Activated naive CD4-positive, alpha-beta T cell treated with anti-CD3 and anti-CD28 coated beads, Interleukin-2, amount 50 U/mL, for 72 hours (primary cell): ENCODE measurements at regions not wholly inside any gene's neighbourhood (a gene's known extent, or its start where the extent isn't known, plus 50 kb on each side); places are given as distances from the start of the nearest gene placed in this dataset.
"Not testable (repeated sequence)": the region's sequence is repeated elsewhere in the genome, so short reads cannot be mapped to it uniquely, and the experiment has no call there.

Experiments used
- ATAC-seq, 2 donors: fragments of 150-1000 bp; cut with Tn5 transposase; 2 replicates each; pipeline ENCODE4 v1.10.0; 2021; ENCODE audit warnings: mild to moderate bottlenecking in 2 of 2, moderate library complexity in 2 of 2
- DNase-seq, 2 donors: peaks; one replicate each; pipeline ENCODE4 v3.0.0; 2021 to 2022; ENCODE audit warnings: low spot score in 2 of 2
- H3K27ac Mint-ChIP-seq, 2 donors: one replicate each; pipeline ENCODE4 v1.8.0; 2022; ENCODE audit warnings: mild to moderate bottlenecking in 2 of 2, mixed read lengths in 2 of 2
- H3K36me3 Mint-ChIP-seq, 2 donors: one replicate each; pipeline ENCODE4 v1.8.0; 2022; ENCODE audit warnings: mixed read lengths in 2 of 2
- H3K9me3 Mint-ChIP-seq, 2 donors: one replicate each; pipeline ENCODE4 v1.8.0; 2022; ENCODE audit warnings: mixed read lengths in 2 of 2

GRCh38 chr4:188620608-188621007 lies 481.4 kb downstream of the TRIML1 start:
- Mint-ChIP-seq H3K36me3 (no peaks in the 10 kb centered on the region), H3K27ac (no peak overlapping the region), H3K9me3 (peaks cover 11 to 21% of the 10 kb centered on the region in 2 donors)
- no peak for DNase-seq
- ATAC-seq, result no peak

GRCh38 chr4:188623314-188623854 lies 484.1 kb downstream of the TRIML1 start:
- DNase-seq (no peak), ATAC-seq (no peak)
- Mint-ChIP-seq H3K9me3 (peaks cover 15 to 35% of the 10 kb centered on the region in 2 donors), H3K27ac (no peak overlapping the region), H3K36me3 (peaks cover 4 to 6% of the 10 kb centered on the region in 2 donors)

GRCh38 chr4:188624370-188624769 lies 485.1 kb downstream of the TRIML1 start:
- ATAC-seq (no peak), DNase-seq (no peak)
- Mint-ChIP-seq H3K27ac (no peak overlapping the region), H3K36me3 (peaks cover 4 to 6% of the 10 kb centered on the region in 2 donors), H3K9me3 (peaks cover 13 to 30% of the 10 kb centered on the region in 2 donors)

GRCh38 chr4:188627892-188628291 lies 488.7 kb downstream of the TRIML1 start:
- no peak overlapping the region for H3K27ac Mint-ChIP-seq
- peaks cover 20 to 31% of the 10 kb centered on the region in 2 donors for H3K9me3 Mint-ChIP-seq
- DNase-seq (no peak), ATAC-seq (no peak)
- H3K36me3 Mint-ChIP-seq, result peaks cover 11 to 18% of the 10 kb centered on the region in 2 donors

- ATAC-seq, result no peak
- no peak for DNase-seq
- H3K27ac Mint-ChIP-seq, result no peak overlapping the region
- no peaks in the 10 kb centered on the region for H3K36me3 Mint-ChIP-seq
- peaks cover 5 to 12% of the 10 kb centered on the region in 2 donors for H3K9me3 Mint-ChIP-seq
Measured at GRCh38 chr4:188639479-188640100, 500.3 kb downstream of the TRIML1 start.

- DNase-seq (no peak), ATAC-seq (no peak)
- H3K27ac Mint-ChIP-seq, result no peak overlapping the region
- H3K9me3 Mint-ChIP-seq, result peaks cover 10 to 23% of the 10 kb centered on the region in 2 donors
- no peaks in the 10 kb centered on the region for H3K36me3 Mint-ChIP-seq
Measured at GRCh38 chr4:188647820-188648370, 508.7 kb downstream of the TRIML1 start.

GRCh38 chr4:188649635-188650034 lies 510.4 kb downstream of the TRIML1 start:
- Mint-ChIP-seq H3K27ac (no peak overlapping the region), H3K9me3 (peaks cover 13 to 26% of the 10 kb centered on the region in 2 donors), H3K36me3 (no peaks in the 10 kb centered on the region)
- DNase-seq, result no peak
- no peak for ATAC-seq

GRCh38 chr4:188650516-188650915 lies 511.3 kb downstream of the TRIML1 start:
- DNase-seq (no peak), ATAC-seq (no peak)
- Mint-ChIP-seq H3K9me3 (peaks cover 15 to 28% of the 10 kb centered on the region in 2 donors), H3K27ac (no peak overlapping the region), H3K36me3 (no peaks in the 10 kb centered on the region)

- DNase-seq, result no peak
- Mint-ChIP-seq H3K27ac (no peak overlapping the region), H3K9me3 (peaks cover 15 to 20% of the 10 kb centered on the region in 2 donors), H3K36me3 (peaks cover 0 to 7% of the 10 kb centered on the region in 2 donors)
- no peak for ATAC-seq
Measured at GRCh38 chr4:188657365-188657764, 518.1 kb downstream of the TRIML1 start.

GRCh38 chr4:188658958-188659522 lies 519.8 kb downstream of the TRIML1 start:
- Mint-ChIP-seq H3K27ac (no peak overlapping the region), H3K36me3 (peaks cover 0 to 7% of the 10 kb centered on the region in 2 donors), H3K9me3 (peaks cover 20 to 24% of the 10 kb centered on the region in 2 donors)
- DNase-seq (no peak), ATAC-seq (no peak)

GRCh38 chr4:188660796-188661195 lies 521.6 kb downstream of the TRIML1 start:
- no peak overlapping the region for H3K27ac Mint-ChIP-seq
- no peak for DNase-seq
- H3K9me3 Mint-ChIP-seq, result peaks cover 15 to 24% of the 10 kb centered on the region in 2 donors
- H3K36me3 Mint-ChIP-seq, result peaks cover 0 to 7% of the 10 kb centered on the region in 2 donors
- no peak for ATAC-seq

GRCh38 chr4:188661502-188661901 lies 522.3 kb downstream of the TRIML1 start:
- ATAC-seq (no peak), DNase-seq (no peak)
- peaks cover 0 to 7% of the 10 kb centered on the region in 2 donors for H3K36me3 Mint-ChIP-seq
- H3K9me3 Mint-ChIP-seq, result peaks cover 15 to 21% of the 10 kb centered on the region in 2 donors
- H3K27ac Mint-ChIP-seq, result no peak overlapping the region

GRCh38 chr4:188663369-188663768 lies 524.1 kb downstream of the TRIML1 start:
- H3K27ac Mint-ChIP-seq, result no peak overlapping the region
- DNase-seq, result no peak
- no peak for ATAC-seq
- H3K36me3 Mint-ChIP-seq, result peaks cover 0 to 7% of the 10 kb centered on the region in 2 donors
- peaks cover 9 to 19% of the 10 kb centered on the region in 2 donors for H3K9me3 Mint-ChIP-seq

- DNase-seq (no peak), ATAC-seq (no peak)
- Mint-ChIP-seq H3K9me3 (peaks cover 9 to 22% of the 10 kb centered on the region in 2 donors), H3K27ac (no peak overlapping the region), H3K36me3 (peaks cover 0 to 5% of the 10 kb centered on the region in 2 donors)
Measured at GRCh38 chr4:188665491-188666457, 526.5 kb downstream of the TRIML1 start.

- peaks cover 0 to 13% of the 10 kb centered on the region in 2 donors for H3K36me3 Mint-ChIP-seq
- H3K27ac Mint-ChIP-seq, ATAC-seq, DNase-seq: not testable (repeated sequence)
- peaks cover 31 to 34% of the 10 kb centered on the region in 2 donors for H3K9me3 Mint-ChIP-seq
Measured at GRCh38 chr4:188678691-188679090, 539.5 kb downstream of the TRIML1 start.

GRCh38 chr4:188680004-188680666 lies 540.9 kb downstream of the TRIML1 start:
- ATAC-seq (no peak), DNase-seq (no peak)
- Mint-ChIP-seq H3K27ac (no peak overlapping the region), H3K9me3 (peaks cover 25 to 31% of the 10 kb centered on the region in 2 donors), H3K36me3 (peaks cover 0 to 13% of the 10 kb centered on the region in 2 donors)
